A549 (cell line): ENCODE measurements at regions not wholly inside any gene's neighbourhood (a gene's known extent, or its start where the extent isn't known, plus 50 kb on each side); places are given as distances from the start of the nearest gene placed in this dataset.

ENCODE experiments used
- ATAC-seq, 2 experiments: fragments of 200-7000 bp in 1 of 2; fragments of >200 bp in 1 of 2; cut with Nextera tagmentation in 1 of 2; cut with Tn5 transposase in 1 of 2; 3 replicates each; pipeline versions ENCODE4 v1.8.0 to v1.9.1; 2018 to 2020; ENCODE audit warnings: mild to moderate bottlenecking in 1 of 2, moderate library complexity in 1 of 2
- CTCF ChIA-PET: fragments of 300-600 bp; sonication (Branson Sonifier 250); formaldehyde crosslinking; extraction: SDS; loops from one replicate; lab custom pipeline; 2021; ENCODE audit warnings: antibody characterized with exemption, inconsistent platforms; lab: Yijun Ruan, JAX
- POLR2A ChIA-PET: fragments of 350-600 bp; formaldehyde crosslinking; extraction: SDS; loops from one replicate; lab custom pipeline; 2021; ENCODE audit warnings: antibody characterized with exemption, inconsistent platforms; lab: Yijun Ruan, JAX
- DNase-seq, 2 experiments: peaks; one replicate each; pipeline versions ENCODE4 v3.0.0 to v3.0.0-alpha.2; 2011 to 2016; ENCODE audit warnings: low read depth in 1 of 2, low spot score in 1 of 2
- FAIRE-seq: peaks from 2 replicates; lab custom pipeline; 2011; peaks lifted over from hg19 to GRCh38; lab: Jason Lieb, UNC
- H3K27ac ChIP-seq, 2 experiments: fragments of >200 bp; sonication (Bioruptor Twin); formaldehyde crosslinking; 3 replicates each; pipeline ENCODE4 v1.5.1; 2016 to 2017
- H3K4me1 ChIP-seq: fragments of >200 bp; sonication (Bioruptor Twin); formaldehyde crosslinking; 3 replicates; pipeline ENCODE4 v1.6.1; 2016
- H3K4me2 ChIP-seq: fragments of >200 bp; sonication (Bioruptor Twin); formaldehyde crosslinking; 3 replicates; pipeline ENCODE4 v1.6.1; 2016
- H3K4me3 ChIP-seq: fragments of >200 bp; sonication (Bioruptor Twin); formaldehyde crosslinking; 3 replicates; pipeline ENCODE4 v1.5.1; 2016
- H3K9me3 ChIP-seq: fragments of >200 bp; sonication (Bioruptor Twin); formaldehyde crosslinking; 3 replicates; pipeline ENCODE4 v1.6.1; 2016
- CBX2 ChIP-seq: fragments of 200-600 bp; sonication (generic); IDR thresholded peaks from 2 replicates; pipeline ENCODE4 v1.6.1; 2016; ENCODE audit warnings: low read depth, mild to moderate bottlenecking, borderline replicate concordance
- CHD2 ChIP-seq: fragments of 150-350 bp; IDR thresholded peaks from 2 replicates; pipeline ENCODE4 v1.6.1; 2014; ENCODE audit warnings: low read length; ENCODE audit not compliant: partially characterized antibody
- CHD4 ChIP-seq: fragments of 200-600 bp; sonication (generic); IDR thresholded peaks from 2 replicates; pipeline ENCODE4 v1.6.1; 2016; ENCODE audit warnings: antibody characterized with exemption, mild to moderate bottlenecking, borderline replicate concordance
- EHF ChIP-seq: fragments of 250-450 bp; sonication (Bioruptor Pico); IDR thresholded peaks from 2 replicates; pipeline ENCODE4 v1.5.0; 2020; ENCODE audit warnings: mild to moderate bottlenecking
- EHMT2 ChIP-seq: fragments of 200-600 bp; sonication (generic); IDR thresholded peaks from 2 replicates; pipeline ENCODE4 v1.6.1; 2016; ENCODE audit warnings: antibody characterized with exemption, low read depth, mild to moderate bottlenecking, moderate library complexity
- FOXS1 ChIP-seq: fragments of 250-450 bp; sonication (Bioruptor Pico); IDR thresholded peaks from 2 replicates; pipeline ENCODE4 v1.5.0; 2020; ENCODE audit warnings: mild to moderate bottlenecking, moderate library complexity
- HES2 ChIP-seq: fragments of >200 bp; sonication (Bioruptor Twin); formaldehyde crosslinking; IDR thresholded peaks from 2 replicates; pipeline ENCODE4 v1.6.1; 2016
- HMGXB4 ChIP-seq: fragments of 250-450 bp; sonication (Bioruptor Pico); IDR thresholded peaks from 2 replicates; pipeline ENCODE4 v1.5.0; 2021; ENCODE audit warnings: mild to moderate bottlenecking, moderate library complexity, borderline replicate concordance
- HOXA7 ChIP-seq: fragments of 250-450 bp; sonication (Bioruptor Pico); IDR thresholded peaks from 2 replicates; pipeline ENCODE4 v1.5.0; 2020; ENCODE audit warnings: mild to moderate bottlenecking, moderate library complexity
- HOXB13 ChIP-seq: fragments of 250-450 bp; sonication (Bioruptor Pico); IDR thresholded peaks from 2 replicates; pipeline ENCODE4 v1.5.0; 2020; ENCODE audit warnings: low read depth, mild to moderate bottlenecking, moderate library complexity
- HOXB5 ChIP-seq: fragments of 250-450 bp; sonication (Bioruptor Pico); IDR thresholded peaks from 2 replicates; pipeline ENCODE4 v1.5.0; 2020; ENCODE audit warnings: mild to moderate bottlenecking, moderate library complexity
- JUNB ChIP-seq: fragments of >200 bp; sonication (Bioruptor Twin); formaldehyde crosslinking; IDR thresholded peaks from 2 replicates; pipeline ENCODE4 v1.6.1; 2016
- NFE2L2 ChIP-seq: fragments of 150-350 bp; conservative IDR thresholded peaks from 2 replicates; pipeline ENCODE4 v1.6.1; 2014; ENCODE audit warnings: low read length
- NPAS2 ChIP-seq: fragments of 250-450 bp; sonication (Bioruptor Pico); IDR thresholded peaks from 2 replicates; pipeline ENCODE4 v1.8.0; 2022; ENCODE audit warnings: mild to moderate bottlenecking, moderate library complexity, borderline replicate concordance
- POLR2A ChIP-seq: IDR thresholded peaks from 2 replicates; pipeline ENCODE4 v1.6.1; 2012; ENCODE audit warnings: mild to moderate bottlenecking, low read length
- POLR2AphosphoS2 ChIP-seq: conservative IDR thresholded peaks from 2 replicates; pipeline ENCODE4 v1.6.1; 2012; ENCODE audit warnings: low read length, improper control_type of control experiment, inconsistent platforms
- RCOR1 ChIP-seq: fragments of 150-350 bp; IDR thresholded peaks from 2 replicates; pipeline ENCODE4 v1.6.1; 2014; ENCODE audit warnings: antibody characterized with exemption, low read length, low read depth
- RNF2 ChIP-seq: fragments of 200-600 bp; sonication (generic); IDR thresholded peaks from 2 replicates; pipeline ENCODE4 v1.6.1; 2016; ENCODE audit warnings: low read depth, mild to moderate bottlenecking, antibody characterized with exemption, moderate library complexity, borderline replicate concordance
- ZC3H11A ChIP-seq: fragments of 450-650 bp; IDR thresholded peaks from 2 replicates; pipeline ENCODE4 v1.6.1; 2014; ENCODE audit warnings: antibody characterized with exemption, mild to moderate bottlenecking
- ZFP36 ChIP-seq: fragments of 450-650 bp; IDR thresholded peaks from 2 replicates; pipeline ENCODE4 v1.6.1; 2014; ENCODE audit warnings: borderline replicate concordance; ENCODE audit not compliant: partially characterized antibody
- ZSCAN20 ChIP-seq: fragments of 250-450 bp; sonication (Bioruptor Pico); IDR thresholded peaks from 2 replicates; pipeline ENCODE4 v1.8.0; 2022; ENCODE audit warnings: mild to moderate bottlenecking, moderate library complexity
- WGBS: methylation state at CpG from one replicate; pipeline ENCODE4 v1.1.6; 2017; ENCODE audit errors: missing lambda C conversion rate; 5-methylcytosine and 5-hydroxymethylcytosine counted together
- TF ChIP-seq, protein P1 (sequence below): fragments of 150-350 bp; IDR thresholded peaks from 2 replicates; pipeline ENCODE4 v1.6.1; 2014; ENCODE audit warnings: low read depth, mild to moderate bottlenecking, low read length
- TF ChIP-seq, protein P2 (sequence below): IDR thresholded peaks from 2 replicates; pipeline ENCODE4 v1.6.1; 2012
- TF ChIP-seq, protein P3 (sequence below): fragments of >200 bp; sonication (Bioruptor Twin); formaldehyde crosslinking; IDR thresholded peaks from 3 replicates; pipeline ENCODE4 v1.6.1; 2016
- TF ChIP-seq, protein P4 (sequence below): IDR thresholded peaks from 2 replicates; pipeline ENCODE4 v1.6.1; 2012

DNA sequence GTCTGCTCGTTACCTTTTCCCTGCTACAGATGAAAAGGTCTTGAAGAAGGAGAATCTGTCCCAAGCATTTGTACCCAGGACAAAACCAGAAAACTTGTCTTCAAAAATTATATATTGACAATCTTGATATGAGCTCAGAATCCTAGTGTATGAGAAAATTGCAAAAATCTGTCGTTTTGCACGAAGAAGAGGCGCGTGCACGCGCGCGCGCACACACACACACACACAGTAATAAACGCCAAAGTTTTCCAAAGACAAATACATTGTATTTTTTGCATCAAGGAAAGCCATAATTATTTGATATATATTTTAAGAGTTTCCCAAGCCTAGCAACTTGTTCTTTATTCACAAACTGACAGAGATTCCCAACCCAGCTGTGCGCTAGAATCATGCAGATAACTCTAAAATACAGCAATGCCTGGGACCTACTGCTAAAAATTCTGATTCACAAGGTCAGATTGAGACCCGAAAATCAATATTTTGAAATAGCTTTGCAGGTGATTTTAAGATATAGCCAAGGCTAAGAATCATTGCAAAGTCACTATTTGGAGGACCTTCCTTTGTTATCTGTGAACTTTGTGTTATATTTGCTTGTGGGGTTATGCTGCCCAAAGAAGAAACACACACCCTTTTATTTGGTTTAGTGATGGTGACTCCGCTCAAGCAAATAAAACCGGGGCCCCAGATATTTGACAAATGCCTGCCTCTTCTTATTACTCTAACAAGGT, 1287.7 kb upstream of the CDH6 start (continued):
- no peak for TF ChIP-seq HES2
- no peak for TF ChIP-seq NPAS2 (CRISPR knock-in tag)
- TF ChIP-seq NFE2L2 = no peak

GRCh38 chr5:29902859-29903258, 1290.6 kb upstream of the CDH6 start:
- 50% methylated on average over 2 of the region's 2 CpGs for WGBS
- DNase-seq = no peak
- ChIA-PET POLR2A (no interaction called here), CTCF (no interaction called here)
- Histone ChIP-seq H3K4me3 (no peak overlapping the region), H3K4me2 (no peak overlapping the region), H3K9me3 (no peaks in the 10 kb centered on the region), H3K4me1 (no peaks in the 10 kb centered on the region), H3K27ac (no peak overlapping the region)
- no peak for FAIRE-seq
- no peak for ATAC-seq
- TF ChIP-seq ZC3H11A = no peak
- TF ChIP-seq, protein P1, sequence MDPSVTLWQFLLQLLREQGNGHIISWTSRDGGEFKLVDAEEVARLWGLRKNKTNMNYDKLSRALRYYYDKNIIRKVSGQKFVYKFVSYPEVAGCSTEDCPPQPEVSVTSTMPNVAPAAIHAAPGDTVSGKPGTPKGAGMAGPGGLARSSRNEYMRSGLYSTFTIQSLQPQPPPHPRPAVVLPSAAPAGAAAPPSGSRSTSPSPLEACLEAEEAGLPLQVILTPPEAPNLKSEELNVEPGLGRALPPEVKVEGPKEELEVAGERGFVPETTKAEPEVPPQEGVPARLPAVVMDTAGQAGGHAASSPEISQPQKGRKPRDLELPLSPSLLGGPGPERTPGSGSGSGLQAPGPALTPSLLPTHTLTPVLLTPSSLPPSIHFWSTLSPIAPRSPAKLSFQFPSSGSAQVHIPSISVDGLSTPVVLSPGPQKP = no peak
- TF ChIP-seq HOXA7 (CRISPR knock-in tag) = no peak
- TF ChIP-seq EHMT2 = no peak
- TF ChIP-seq CBX2 = no peak
- TF ChIP-seq RNF2 = no peak
- TF ChIP-seq, protein P2, sequence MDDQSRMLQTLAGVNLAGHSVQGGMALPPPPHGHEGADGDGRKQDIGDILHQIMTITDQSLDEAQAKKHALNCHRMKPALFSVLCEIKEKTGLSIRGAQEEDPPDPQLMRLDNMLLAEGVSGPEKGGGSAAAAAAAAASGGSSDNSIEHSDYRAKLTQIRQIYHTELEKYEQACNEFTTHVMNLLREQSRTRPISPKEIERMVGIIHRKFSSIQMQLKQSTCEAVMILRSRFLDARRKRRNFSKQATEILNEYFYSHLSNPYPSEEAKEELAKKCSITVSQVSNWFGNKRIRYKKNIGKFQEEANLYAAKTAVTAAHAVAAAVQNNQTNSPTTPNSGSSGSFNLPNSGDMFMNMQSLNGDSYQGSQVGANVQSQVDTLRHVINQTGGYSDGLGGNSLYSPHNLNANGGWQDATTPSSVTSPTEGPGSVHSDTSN = no peak
- TF ChIP-seq EHF (CRISPR knock-in tag) = no peak
- TF ChIP-seq HOXB5 (CRISPR knock-in tag) = no peak
- TF ChIP-seq, protein P3, sequence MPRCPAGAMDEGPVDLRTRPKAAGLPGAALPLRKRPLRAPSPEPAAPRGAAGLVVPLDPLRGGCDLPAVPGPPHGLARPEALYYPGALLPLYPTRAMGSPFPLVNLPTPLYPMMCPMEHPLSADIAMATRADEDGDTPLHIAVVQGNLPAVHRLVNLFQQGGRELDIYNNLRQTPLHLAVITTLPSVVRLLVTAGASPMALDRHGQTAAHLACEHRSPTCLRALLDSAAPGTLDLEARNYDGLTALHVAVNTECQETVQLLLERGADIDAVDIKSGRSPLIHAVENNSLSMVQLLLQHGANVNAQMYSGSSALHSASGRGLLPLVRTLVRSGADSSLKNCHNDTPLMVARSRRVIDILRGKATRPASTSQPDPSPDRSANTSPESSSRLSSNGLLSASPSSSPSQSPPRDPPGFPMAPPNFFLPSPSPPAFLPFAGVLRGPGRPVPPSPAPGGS = no peak
- no peak for TF ChIP-seq CHD4

DNA sequence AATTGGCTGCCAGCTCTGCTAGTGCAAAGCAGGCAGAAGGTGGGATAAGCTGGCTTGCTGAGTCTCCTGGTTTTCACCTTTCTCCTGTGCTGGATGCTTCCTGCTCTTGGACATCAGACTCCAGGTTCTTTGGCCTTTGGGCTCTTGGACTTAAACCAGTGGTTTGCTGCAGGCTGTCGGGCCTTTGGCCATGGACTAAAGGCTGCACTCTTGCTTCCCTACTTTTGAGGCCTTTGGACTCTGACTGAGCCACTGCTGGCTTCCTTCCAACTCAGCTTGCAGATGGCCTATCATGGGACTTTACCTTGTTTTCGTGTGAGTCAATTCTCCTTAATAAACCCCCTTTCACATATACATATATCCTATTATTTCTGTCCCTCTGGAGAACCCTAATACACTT, 1293.9 kb upstream of the CDH6 start:
- H3K27ac ChIP-seq = no peak overlapping the region
- H3K4me3 ChIP-seq = no peak overlapping the region
- peak in 1 of 2 experiments; percentile 11 for DNase-seq
- WGBS = 14% methylated on average over 2 of the region's 2 CpGs
- ChIA-PET POLR2A (no interaction called here), CTCF (no interaction called here)
- ATAC-seq = no peak
- FAIRE-seq = no peak
- no peaks in the 10 kb centered on the region for H3K4me1 ChIP-seq
- H3K4me2 ChIP-seq = no peak overlapping the region
- TF ChIP-seq CHD2 (no peak), JUNB (no peak)
- TF ChIP-seq, protein P4, sequence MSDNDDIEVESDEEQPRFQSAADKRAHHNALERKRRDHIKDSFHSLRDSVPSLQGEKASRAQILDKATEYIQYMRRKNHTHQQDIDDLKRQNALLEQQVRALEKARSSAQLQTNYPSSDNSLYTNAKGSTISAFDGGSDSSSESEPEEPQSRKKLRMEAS = no peak
- H3K9me3 ChIP-seq = no peaks in the 10 kb centered on the region

GRCh38 chr5:29897916-29898315, 1295.6 kb upstream of the CDH6 start:
- Histone ChIP-seq H3K4me2 (no peak overlapping the region), H3K9me3 (no peaks in the 10 kb centered on the region), H3K4me1 (no peaks in the 10 kb centered on the region), H3K27ac (no peak overlapping the region), H3K4me3 (no peak overlapping the region)
- ChIA-PET POLR2A (no interaction called here), CTCF (interaction anchor here (0.7 kb wide), 1 partner anchor 236 kb away, joined by 3 read pairs; no protein-coding TSS in a partner anchor)
- ATAC-seq (no peak), DNase-seq (no peak), FAIRE-seq (no peak)
- TF ChIP-seq EHMT2 (no peak), FOXS1 (CRISPR knock-in tag) (no peak), CBX2 (no peak), NFE2L2 (no peak), HOXB13 (no peak), ZC3H11A (no peak), POLR2A (no peak), POLR2AphosphoS2 (no peak), RCOR1 (no peak), HMGXB4 (CRISPR knock-in tag) (no peak), ZFP36 (no peak), ZSCAN20 (CRISPR knock-in tag) (no peak), CHD2 (no peak), HOXA7 (CRISPR knock-in tag) (no peak)
- TF ChIP-seq, protein P2 = no peak
